MM.1S (cell line): ENCODE measurements at regions not wholly inside any gene's neighbourhood (a gene's known extent, or its start where the extent isn't known, plus 50 kb on each side); places are given as distances from the start of the nearest gene placed in this dataset.

Experiments
- DNase-seq: peaks from one replicate; pipeline ENCODE4 v3.0.0-alpha.2; 2015
- H2AFZ ChIP-seq: fragments of 300-600 bp; sonication (generic); 2 replicates; pipeline ENCODE4 v1.6.0; 2016; ENCODE audit warnings: antibody characterized with exemption, low read length
- H3F3A ChIP-seq: fragments of 300-600 bp; sonication (generic); 2 replicates; pipeline ENCODE4 v1.6.1; 2016; ENCODE audit warnings: mild to moderate bottlenecking, antibody characterized with exemption, low read length, moderate library complexity, mixed read lengths; ENCODE audit not compliant: insufficient read depth
- H3K27ac ChIP-seq: fragments of 300-600 bp; sonication (generic); 2 replicates; pipeline ENCODE4 v1.5.1; 2016; ENCODE audit warnings: mild to moderate bottlenecking, low read length
- H3K27me3 ChIP-seq: fragments of 300-600 bp; sonication (generic); replicated peaks from 2 replicates; pipeline ENCODE4 v1.6.0; 2016; ENCODE audit warnings: low read length; ENCODE audit not compliant: insufficient read depth
- H3K36me3 ChIP-seq: fragments of 300-600 bp; sonication (generic); replicated peaks from 2 replicates; pipeline ENCODE4 v1.6.1; 2016; ENCODE audit warnings: mild to moderate bottlenecking, low read length, mixed read lengths; ENCODE audit not compliant: insufficient read depth
- H3K4me1 ChIP-seq: fragments of 300-600 bp; sonication (generic); 2 replicates; pipeline ENCODE4 v1.6.1; 2016; ENCODE audit warnings: low read length, mixed read lengths
- H3K4me2 ChIP-seq: fragments of 300-600 bp; sonication (generic); 2 replicates; pipeline ENCODE4 v1.6.0; 2016; ENCODE audit warnings: low read depth, low read length
- H3K4me3 ChIP-seq: fragments of 300-600 bp; sonication (generic); 2 replicates; pipeline ENCODE4 v1.5.1; 2016; ENCODE audit warnings: low read length, mixed read lengths
- H3K79me2 ChIP-seq: fragments of 300-600 bp; sonication (generic); 2 replicates; pipeline ENCODE4 v1.6.1; 2016; ENCODE audit warnings: mixed run types, low read length, mixed read lengths
- H3K9ac ChIP-seq: fragments of 300-600 bp; sonication (generic); 2 replicates; pipeline ENCODE4 v1.6.1; 2016; ENCODE audit warnings: low read length, mixed read lengths
- H3K9me2 ChIP-seq: fragments of 300-600 bp; sonication (generic); replicated peaks from 2 replicates; pipeline ENCODE4 v1.6.1; 2016; ENCODE audit warnings: mild to moderate bottlenecking, low read length, mixed read lengths; ENCODE audit not compliant: insufficient read depth
- H3K9me3 ChIP-seq: fragments of 300-600 bp; sonication (generic); replicated peaks from 2 replicates; pipeline ENCODE4 v1.6.1; 2016; ENCODE audit warnings: mild to moderate bottlenecking, low read length, mixed read lengths; ENCODE audit not compliant: insufficient read depth
- H4K20me1 ChIP-seq: fragments of 300-600 bp; sonication (generic); 2 replicates; pipeline ENCODE4 v1.6.1; 2016; ENCODE audit warnings: mild to moderate bottlenecking, low read length, moderate library complexity, mixed read lengths; ENCODE audit not compliant: insufficient read depth
- CTCF ChIP-seq: fragments of 300-600 bp; sonication (generic); IDR thresholded peaks from 2 replicates; pipeline ENCODE4 v1.5.1; 2016; ENCODE audit warnings: antibody characterized with exemption, low read length, mixed read lengths
- EZH2 ChIP-seq: fragments of 300-600 bp; sonication (generic); optimal IDR thresholded peaks from 2 replicates; pipeline ENCODE3; 2017; ENCODE audit warnings: low read depth, mild to moderate bottlenecking, antibody characterized with exemption, low read length, mixed read lengths
- EZH2phosphoT487 ChIP-seq: fragments of 300-600 bp; sonication (generic); IDR thresholded peaks from 2 replicates; pipeline ENCODE4 v1.6.1; 2018; ENCODE audit warnings: antibody characterized with exemption, low read length

- Histone ChIP-seq H3K36me3 (no peaks in the 10 kb centered on the region), H3K79me2 (no peaks in the 10 kb centered on the region), H3F3A (no peaks in the 10 kb centered on the region), H3K27me3 (no peaks in the 10 kb centered on the region), H3K27ac (no peak overlapping the region), H3K4me3 (no peak overlapping the region), H3K9me3 (no peaks in the 10 kb centered on the region), H3K4me1 (no peaks in the 10 kb centered on the region), H2AFZ (no peak overlapping the region), H3K9ac (no peak overlapping the region), H4K20me1 (no peaks in the 10 kb centered on the region), H3K9me2 (no peaks in the 10 kb centered on the region; the same call in 1 of the 2 replicates), H3K4me2 (no peak overlapping the region)
- DNase-seq: no peak
- TF ChIP-seq EZH2 (no peak), CTCF (no peak), EZH2phosphoT487 (no peak)
Measured at GRCh38 chr2:16429431-16430145, 236.0 kb downstream of the CYRIA start.

GRCh38 chr2:16429002-16429401, 236.6 kb downstream of the CYRIA start:
- no peak for DNase-seq
- Histone ChIP-seq H3K4me1 (no peaks in the 10 kb centered on the region), H3K27me3 (no peaks in the 10 kb centered on the region), H3K36me3 (no peaks in the 10 kb centered on the region), H3K79me2 (no peaks in the 10 kb centered on the region), H3K4me3 (no peak overlapping the region), H3F3A (no peaks in the 10 kb centered on the region), H3K9ac (no peak overlapping the region), H3K27ac (no peak overlapping the region), H3K4me2 (no peak overlapping the region), H4K20me1 (no peaks in the 10 kb centered on the region), H3K9me3 (no peaks in the 10 kb centered on the region), H3K9me2 (no peaks in the 10 kb centered on the region; the same call in 1 of the 2 replicates), H2AFZ (no peak overlapping the region)
- TF ChIP-seq EZH2 (no peak), EZH2phosphoT487 (no peak), CTCF (no peak)

GRCh38 chr2:16425462-16426336, 239.9 kb downstream of the CYRIA start:
- Histone ChIP-seq H3K4me1 (no peaks in the 10 kb centered on the region), H3K9ac (no peak overlapping the region), H3K9me2 (no peaks in the 10 kb centered on the region), H3K4me2 (no peak overlapping the region), H3K9me3 (no peaks in the 10 kb centered on the region), H4K20me1 (no peaks in the 10 kb centered on the region), H3F3A (no peaks in the 10 kb centered on the region), H3K36me3 (no peaks in the 10 kb centered on the region), H3K27ac (no peak overlapping the region), H2AFZ (no peak overlapping the region), H3K27me3 (no peaks in the 10 kb centered on the region), H3K79me2 (no peaks in the 10 kb centered on the region), H3K4me3 (no peak overlapping the region)
- TF ChIP-seq EZH2phosphoT487 (no peak), EZH2 (no peak), CTCF (no peak)
- DNase-seq: no peak
